AG08396 (cell line): ENCODE measurements at regions not wholly inside any gene's neighbourhood (a gene's known extent, or its start where the extent isn't known, plus 50 kb on each side); places are given as distances from the start of the nearest gene placed in this dataset.
"Not testable (repeated sequence)": the region's sequence is repeated elsewhere in the genome, so short reads cannot be mapped to it uniquely, and the experiment has no call there.

Experiments used
- DNase-seq: peaks from one replicate; pipeline ENCODE4 v3.0.0; 2012; ENCODE audit warnings: low spot score, mixed read lengths

GRCh38 chr2:236899146-236899545 is 186.5 kb upstream of the COPS8 start:
- DNase-seq: no peak

GRCh38 chr2:236899950-236900640 is 185.6 kb upstream of the COPS8 start:
- no peak for DNase-seq

DNA sequence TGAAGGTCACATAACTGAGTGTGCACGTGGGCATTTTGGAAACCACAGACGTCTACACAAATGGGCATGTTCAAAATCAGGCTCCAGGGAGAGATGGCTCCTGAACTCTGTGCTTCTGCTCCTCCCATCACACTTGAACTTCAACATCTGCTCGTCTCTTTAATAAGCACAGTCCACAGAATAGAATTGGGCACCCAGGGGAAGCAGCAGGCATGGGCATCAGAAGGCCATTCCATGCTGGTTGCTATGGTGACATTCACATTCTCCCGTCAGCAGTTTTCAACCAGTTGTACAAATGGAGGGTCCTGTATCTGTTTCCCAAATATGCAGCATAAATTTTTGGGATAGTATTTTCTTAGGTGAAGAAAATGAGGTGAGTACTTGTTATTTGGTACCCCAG is 183.7 kb upstream of the COPS8 start:
- DNase-seq: no peak

DNA sequence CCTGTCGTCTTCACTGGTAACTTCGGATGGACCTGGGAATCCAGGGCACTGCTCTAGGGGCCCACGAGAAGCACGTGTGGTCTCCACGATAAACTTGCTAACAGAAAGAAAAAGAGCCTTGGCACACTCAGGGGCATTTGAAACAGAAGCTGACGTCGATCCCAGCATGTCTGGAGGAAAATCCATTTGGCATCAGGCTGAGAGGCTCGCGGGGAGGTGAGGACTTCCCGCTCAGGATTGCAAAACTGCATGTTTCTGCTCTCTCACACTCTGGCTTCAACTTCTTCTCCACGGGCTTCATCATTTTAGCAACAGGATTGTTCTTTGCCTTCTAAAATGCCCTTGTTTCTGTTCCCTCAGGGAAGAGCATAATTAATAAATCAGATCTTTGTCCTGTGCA is 181.7 kb upstream of the COPS8 start:
- DNase-seq: no peak

GRCh38 chr2:236904389-236905263 is 181.1 kb upstream of the COPS8 start:
- no peak for DNase-seq

DNA sequence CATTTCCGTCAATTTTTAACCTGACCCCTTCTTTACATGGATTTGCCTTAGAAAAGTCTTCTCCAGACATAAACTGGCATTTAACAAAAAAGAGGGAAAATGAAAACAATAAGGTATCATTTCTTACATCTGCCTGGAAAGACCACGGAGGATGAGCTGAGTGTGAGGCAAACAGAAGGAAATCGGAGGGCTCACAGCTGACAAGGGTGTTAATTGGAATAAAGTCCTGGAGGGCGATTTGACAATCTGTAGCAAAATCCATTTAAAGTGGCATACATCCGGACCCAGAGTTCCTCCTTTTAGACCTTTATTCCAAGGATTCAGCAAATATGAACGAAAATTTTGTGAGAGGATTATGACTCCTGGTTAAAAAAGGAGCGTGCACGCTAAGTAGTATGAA is 179.7 kb upstream of the COPS8 start:
- no peak for DNase-seq

DNA sequence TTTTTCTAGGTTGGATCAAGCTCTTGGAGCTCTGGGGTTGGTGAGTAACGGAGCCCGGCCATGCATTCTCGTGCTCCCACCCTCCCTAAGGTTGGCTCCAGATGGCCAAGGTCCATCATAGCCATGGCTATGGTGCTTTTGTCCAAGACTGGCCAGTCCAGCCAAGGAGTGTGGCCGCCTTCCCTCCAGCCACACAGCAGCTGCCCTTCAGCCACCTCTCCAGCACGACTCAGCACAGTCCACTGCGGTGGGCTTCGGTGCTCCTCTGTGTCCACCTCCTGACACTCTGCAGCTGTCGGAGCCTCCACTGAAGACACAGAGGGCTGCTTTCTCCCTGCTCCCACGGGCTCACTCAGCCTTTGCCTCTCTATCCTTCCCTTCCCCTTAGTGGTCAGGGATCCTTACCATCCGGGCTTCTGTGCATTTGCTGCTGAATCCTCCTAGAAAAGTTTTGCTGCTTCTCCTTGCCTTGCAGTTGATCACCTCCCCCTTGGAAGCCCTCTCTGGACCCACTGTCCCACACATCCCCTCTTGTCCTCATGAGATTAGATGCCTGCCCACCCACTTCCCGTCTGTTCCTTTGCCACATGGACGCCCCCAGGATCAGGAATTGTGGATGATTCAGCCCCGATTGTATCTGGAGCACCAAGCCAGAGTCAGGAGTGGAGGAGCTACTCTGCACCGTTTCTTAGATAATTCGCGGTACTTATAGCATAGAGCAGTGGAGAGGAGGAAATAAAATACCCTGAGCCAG is 177.1 kb upstream of the COPS8 start:
- DNase-seq: no peak

- DNase-seq: no peak
Measured at GRCh38 chr2:236909193-236909504, 176.5 kb upstream of the COPS8 start.

- DNase-seq: no peak
Measured at GRCh38 chr2:236909802-236910201, 175.9 kb upstream of the COPS8 start.

DNA sequence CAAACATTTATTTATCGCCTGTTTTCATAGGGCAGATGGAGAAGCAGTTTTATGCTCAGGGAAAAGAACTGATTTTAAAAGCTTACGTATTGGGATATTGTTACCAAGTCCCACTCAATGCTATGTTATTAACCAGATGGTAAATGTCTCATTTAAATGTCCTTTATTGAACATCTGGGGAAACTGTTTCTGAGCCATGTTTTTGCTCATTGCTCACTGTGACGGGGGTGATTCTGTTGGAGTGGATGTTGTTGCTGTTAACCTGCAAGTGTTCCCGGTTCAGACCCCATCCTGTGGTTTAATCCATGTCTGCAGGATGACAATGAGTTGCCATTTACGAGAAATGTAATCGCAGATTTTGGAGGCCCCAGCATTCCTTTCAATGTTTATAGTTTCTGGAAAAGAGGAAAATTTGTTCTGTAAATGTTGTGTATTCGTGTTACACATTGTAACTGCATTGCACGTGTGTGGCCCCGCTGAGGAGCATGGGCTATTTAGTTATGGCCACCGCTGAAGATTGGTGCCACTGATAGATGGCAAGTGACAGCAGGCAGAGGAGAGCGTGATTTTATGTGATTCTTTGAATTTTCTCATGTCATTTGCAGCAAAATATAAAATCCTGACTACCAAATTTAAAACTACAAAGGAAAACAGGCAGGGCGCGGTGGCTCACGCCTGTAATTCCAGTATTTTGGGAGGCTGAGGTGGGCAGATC is 174.8 kb upstream of the COPS8 start:
- no peak for DNase-seq

GRCh38 chr2:236912326-236913120 is 173.2 kb upstream of the COPS8 start:
- no peak for DNase-seq

DNA sequence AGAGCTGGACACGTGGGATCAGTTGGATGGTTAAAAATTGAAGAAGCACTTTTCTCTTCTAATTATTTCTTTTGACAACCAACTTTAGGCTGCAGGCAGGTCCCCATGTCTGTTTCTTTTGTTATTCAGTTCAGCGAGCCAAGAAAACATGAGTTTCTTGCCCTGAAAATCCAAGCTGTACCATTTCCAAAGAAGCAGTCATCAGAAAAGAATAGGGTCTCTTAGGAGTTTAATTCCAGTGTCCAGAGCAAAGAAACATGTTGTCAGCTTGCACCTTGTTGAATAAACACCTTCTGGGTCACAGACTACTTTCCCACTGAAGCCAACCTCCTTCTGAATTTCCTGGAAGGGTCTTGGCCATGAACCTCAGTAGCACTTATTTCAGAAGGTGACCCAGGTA is 170.5 kb upstream of the COPS8 start:
- no peak for DNase-seq

- no peak for DNase-seq
Measured at GRCh38 chr2:236915726-236916125, 170.0 kb upstream of the COPS8 start.

DNA sequence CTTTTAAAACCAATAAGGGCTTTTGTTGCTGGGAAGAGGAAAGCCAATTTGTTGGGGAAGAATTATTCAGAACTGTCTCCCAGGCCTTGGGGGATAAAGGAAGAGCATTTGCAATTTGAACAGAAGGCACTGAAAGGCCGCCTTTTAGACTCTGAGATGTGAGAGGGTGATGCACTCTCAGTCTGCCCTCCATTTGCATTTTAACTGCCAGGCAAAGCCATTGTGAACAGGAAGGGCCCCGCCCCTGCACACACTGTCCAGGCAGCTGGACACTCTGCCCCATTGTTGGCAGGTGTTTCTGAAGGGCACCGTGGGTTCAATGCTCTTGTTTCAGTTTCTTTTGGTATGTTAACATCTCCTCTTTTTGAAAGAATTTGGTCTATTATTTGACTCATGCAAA is 169.5 kb upstream of the COPS8 start:
- no peak for DNase-seq

DNA sequence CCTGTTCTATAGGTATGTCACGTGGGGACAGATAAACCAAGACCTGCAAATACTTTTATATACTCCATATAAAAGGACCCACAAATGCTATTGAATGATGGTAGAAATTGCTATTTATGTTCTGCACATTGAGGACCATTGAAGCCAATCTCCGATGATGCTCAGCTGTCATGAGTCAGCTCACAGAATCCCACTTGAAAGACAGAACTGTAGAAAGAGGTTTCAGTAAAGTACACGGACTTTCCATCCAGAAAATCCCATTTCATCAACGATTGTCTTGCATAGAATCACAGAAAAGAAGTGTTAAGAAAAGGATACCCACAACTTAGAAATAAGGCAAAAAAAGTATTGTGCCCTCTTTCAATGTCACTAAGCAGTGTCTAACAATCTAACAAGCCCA is 169.0 kb upstream of the COPS8 start:
- no peak for DNase-seq

DNA sequence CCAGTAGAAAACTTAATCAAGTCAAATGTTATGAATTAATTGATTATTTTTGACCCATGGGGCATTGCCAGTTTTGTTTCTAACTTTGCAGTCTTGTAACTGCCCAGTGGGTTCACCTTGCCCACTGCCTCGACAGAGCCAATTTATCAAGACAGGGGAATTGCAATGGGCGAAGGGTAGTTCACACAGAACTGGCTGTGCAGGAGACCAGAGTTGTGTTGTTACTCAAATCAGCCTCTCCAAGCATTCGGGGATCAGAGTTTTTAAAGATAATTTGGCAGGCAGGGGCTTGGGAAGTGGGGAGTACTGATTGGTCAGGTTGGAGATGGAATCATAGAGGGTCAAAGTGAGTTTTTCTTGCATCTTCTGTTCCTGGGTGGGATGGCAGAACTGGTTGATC is 168.5 kb upstream of the COPS8 start:
- DNase-seq: no peak

GRCh38 chr2:236918545-236918944 is 167.1 kb upstream of the COPS8 start:
- DNase-seq: no peak

DNA sequence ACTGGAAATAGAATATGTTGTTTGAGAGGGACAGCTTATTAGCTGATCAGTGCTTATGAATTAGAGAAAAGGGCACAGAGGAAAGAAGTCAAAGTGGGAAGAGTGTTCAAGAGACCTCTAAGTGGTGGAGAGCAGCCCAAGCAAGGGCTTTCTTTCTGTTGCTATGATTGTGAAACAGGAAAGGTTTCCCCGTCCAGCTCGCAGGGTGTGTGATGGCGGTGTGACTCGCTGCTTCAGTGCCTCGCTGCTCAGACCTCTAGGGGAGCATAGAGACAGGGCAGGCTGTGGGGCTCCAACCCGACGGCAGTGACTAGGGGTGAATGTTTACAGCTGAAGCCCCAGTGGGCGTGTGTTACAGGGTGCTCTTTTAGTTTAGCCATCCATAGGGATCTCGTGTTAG is 166.5 kb upstream of the COPS8 start:
- no peak for DNase-seq

DNA sequence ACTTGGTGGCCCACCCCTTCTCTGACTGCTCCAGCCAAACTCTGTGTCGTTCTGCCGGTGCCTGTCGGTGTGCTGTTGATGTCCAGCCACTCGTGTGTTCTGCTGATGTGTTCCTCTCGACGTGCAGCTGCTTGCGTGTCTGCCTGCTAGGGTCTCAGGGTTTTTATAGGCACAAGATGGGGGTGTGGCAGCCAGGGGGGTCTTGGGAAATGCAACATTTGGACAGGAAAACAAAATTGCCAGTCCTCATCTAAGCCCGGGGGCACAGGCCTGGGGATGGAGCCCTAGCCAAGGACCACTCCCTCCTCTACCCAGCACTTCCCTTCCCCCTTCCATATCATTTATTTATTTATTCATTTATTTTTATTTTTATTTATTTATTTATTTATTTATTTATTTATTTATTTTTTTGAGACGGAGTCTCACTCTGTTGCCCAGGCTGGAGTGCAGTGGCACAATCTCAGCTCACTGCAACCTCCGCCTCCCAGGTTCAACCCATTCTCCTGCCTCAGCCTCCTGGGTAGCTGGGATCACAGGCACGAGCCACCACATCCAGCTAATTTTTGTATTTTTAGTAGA is 165.8 kb upstream of the COPS8 start:
- not testable (repeated sequence) for DNase-seq

- DNase-seq: no peak
Measured at GRCh38 chr2:236922061-236922460, 163.6 kb upstream of the COPS8 start.

- DNase-seq: no peak
Measured at GRCh38 chr2:236928380-236929037, 157.2 kb upstream of the COPS8 start.
